Endothelial cell of hepatic sinusoid (primary cell): ENCODE measurements at regions not wholly inside any gene's neighbourhood (a gene's known extent, or its start where the extent isn't known, plus 50 kb on each side); places are given as distances from the start of the nearest gene placed in this dataset.

Source experiments
- in situ Hi-C: cut with HindIII; loops from 2 replicates; pipeline ENCODE4 v1.10.0; 2017; ENCODE audit warnings: low sequenced_read_pairs

- in situ Hi-C loops, result no loop called here
These were observed 204.4 kb downstream of the SAMD5 start for GRCh38 chr6:147712841-147713240.

- in situ Hi-C loops, result no loop called here
These were observed 206.5 kb downstream of the SAMD5 start for GRCh38 chr6:147715035-147715434.

- in situ Hi-C loops, result no loop called here
These were observed 207.9 kb downstream of the SAMD5 start for GRCh38 chr6:147716434-147716833.

- in situ Hi-C loops, result no loop called here
These were observed 209.5 kb downstream of the SAMD5 start for GRCh38 chr6:147717991-147718390.

- in situ Hi-C loops, result no loop called here
These were observed 213.7 kb downstream of the SAMD5 start for GRCh38 chr6:147722158-147722557.

- in situ Hi-C loops, result no loop called here
These were observed 216.0 kb downstream of the SAMD5 start for GRCh38 chr6:147724454-147724853.

GRCh38 chr6:147726342-147726741, 217.9 kb downstream of the SAMD5 start:
- in situ Hi-C loops, result no loop called here

GRCh38 chr6:147728903-147729302, 220.4 kb downstream of the SAMD5 start:
- in situ Hi-C loops, result no loop called here

GRCh38 chr6:147733686-147734085, 225.2 kb downstream of the SAMD5 start:
- in situ Hi-C loops, result no loop called here

- in situ Hi-C loops, result no loop called here
These were observed 225.7 kb downstream of the SAMD5 start for GRCh38 chr6:147734151-147734550.

- in situ Hi-C loops, result no loop called here
These were observed 227.4 kb downstream of the SAMD5 start for GRCh38 chr6:147735924-147736323.

- in situ Hi-C loops, result no loop called here
These were observed 228.6 kb downstream of the SAMD5 start for GRCh38 chr6:147737115-147737514.

GRCh38 chr6:147738099-147738498, 229.6 kb downstream of the SAMD5 start:
- in situ Hi-C loops, result no loop called here

GRCh38 chr6:147738516-147739162, 230.1 kb downstream of the SAMD5 start:
- in situ Hi-C loops, result no loop called here

GRCh38 chr6:147740326-147740725, 231.8 kb downstream of the SAMD5 start:
- in situ Hi-C loops, result no loop called here

- in situ Hi-C loops, result no loop called here
These were observed 232.4 kb downstream of the SAMD5 start for GRCh38 chr6:147740916-147741315.

GRCh38 chr6:147741389-147741788, 232.9 kb downstream of the SAMD5 start:
- in situ Hi-C loops, result no loop called here

- in situ Hi-C loops, result no loop called here
These were observed 233.9 kb downstream of the SAMD5 start for GRCh38 chr6:147742440-147742839.

GRCh38 chr6:147744012-147744411, 235.5 kb downstream of the SAMD5 start:
- in situ Hi-C loops, result no loop called here

- in situ Hi-C loops, result no loop called here
These were observed 240.8 kb downstream of the SAMD5 start for GRCh38 chr6:147749331-147749730.

- in situ Hi-C loops, result no loop called here
These were observed 241.9 kb downstream of the SAMD5 start for GRCh38 chr6:147750413-147750812.

- in situ Hi-C loops, result no loop called here
These were observed 242.7 kb downstream of the SAMD5 start for GRCh38 chr6:147751232-147751631.

- in situ Hi-C loops, result no loop called here
These were observed 244.4 kb downstream of the SAMD5 start for GRCh38 chr6:147752689-147753403.
